Peyer's patch (tissue), 4 donors: ENCODE measurements at regions not wholly inside any gene's neighbourhood (a gene's known extent, or its start where the extent isn't known, plus 50 kb on each side); places are given as distances from the start of the nearest gene placed in this dataset.

Source experiments
- CTCF ChIP-seq, 6 experiments: fragments of 450-650 bp in 4 of 6; fragments of 200-600 bp in 2 of 6; sonication (generic) in 1 of 6; IDR thresholded peaks; one replicate each; pipeline ENCODE4 v1.5.1; 2017 to 2019; ENCODE audit warnings: antibody characterized with exemption in 6 of 6, mild to moderate bottlenecking in 3 of 6, moderate library complexity in 1 of 6
- POLR2A ChIP-seq, 2 donors: fragments of 450-650 bp; IDR thresholded peaks; one replicate each; pipeline ENCODE4 v1.5.1; 2017; ENCODE audit warnings: antibody characterized with exemption in 2 of 2, mild to moderate bottlenecking in 2 of 2, moderate library complexity in 2 of 2

GRCh38 chr6:81630719-81631118 is 121.8 kb downstream of the TENT5A start:
- TF ChIP-seq CTCF (IDR thresholded peaks at IDR 0.05) (no peak), POLR2A (IDR thresholded peaks at IDR 0.05) (no peak)
